GM12874 (cell line): ENCODE measurements at regions not wholly inside any gene's neighbourhood (a gene's known extent, or its start where the extent isn't known, plus 50 kb on each side); places are given as distances from the start of the nearest gene placed in this dataset.

Source experiments
- CTCF ChIP-seq: IDR thresholded peaks from 2 replicates; pipeline ENCODE4 v1.5.1; 2011; ENCODE audit warnings: low read depth, mild to moderate bottlenecking, control low read depth, low read length, moderate library complexity; ENCODE audit not compliant: insufficient read depth

DNA sequence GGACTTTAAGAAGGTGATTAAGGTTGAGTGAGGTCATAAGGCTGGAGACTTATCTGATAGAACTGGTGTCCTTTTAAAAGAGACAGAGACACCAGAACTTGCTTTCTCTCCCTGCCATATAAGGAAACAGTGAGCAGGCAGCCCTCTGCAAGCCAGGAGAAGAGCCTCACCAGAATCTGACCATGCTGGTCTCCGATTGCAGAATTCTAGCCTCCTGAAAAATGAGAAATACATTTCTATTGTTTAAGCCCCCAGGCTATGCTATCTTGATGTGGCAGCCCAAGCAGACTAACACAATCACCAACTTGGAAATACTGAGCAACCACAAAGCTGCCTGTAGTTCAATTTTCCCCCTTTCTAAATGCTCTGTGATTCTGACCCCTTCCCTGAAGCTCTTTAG is 161.4 kb upstream of the RARB start:
- no peak for TF ChIP-seq CTCF

- TF ChIP-seq CTCF = no peak
Observed at GRCh38 chr3:25272090-25272489, 156.0 kb upstream of the RARB start.

GRCh38 chr3:25273582-25274171 is 154.4 kb upstream of the RARB start:
- no peak for TF ChIP-seq CTCF

DNA sequence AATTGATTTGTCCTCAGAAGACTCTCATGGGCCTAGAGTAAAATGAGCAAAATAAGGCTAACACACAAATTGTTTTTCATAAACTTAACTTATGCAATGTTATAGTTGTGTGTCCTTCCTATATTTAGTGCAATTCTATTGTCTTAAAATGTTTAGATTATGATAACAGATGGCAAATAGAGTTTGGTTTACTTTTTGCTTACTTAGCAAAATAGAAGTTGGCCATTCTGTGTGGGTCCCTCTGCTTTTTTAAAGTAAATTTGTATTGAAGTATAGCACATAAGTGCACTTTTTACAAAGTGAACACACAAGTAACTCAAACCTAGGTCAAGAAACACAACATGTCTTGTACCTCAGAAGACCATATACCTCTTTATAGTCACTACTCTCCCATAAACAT is 150.6 kb upstream of the RARB start:
- no peak for TF ChIP-seq CTCF

DNA sequence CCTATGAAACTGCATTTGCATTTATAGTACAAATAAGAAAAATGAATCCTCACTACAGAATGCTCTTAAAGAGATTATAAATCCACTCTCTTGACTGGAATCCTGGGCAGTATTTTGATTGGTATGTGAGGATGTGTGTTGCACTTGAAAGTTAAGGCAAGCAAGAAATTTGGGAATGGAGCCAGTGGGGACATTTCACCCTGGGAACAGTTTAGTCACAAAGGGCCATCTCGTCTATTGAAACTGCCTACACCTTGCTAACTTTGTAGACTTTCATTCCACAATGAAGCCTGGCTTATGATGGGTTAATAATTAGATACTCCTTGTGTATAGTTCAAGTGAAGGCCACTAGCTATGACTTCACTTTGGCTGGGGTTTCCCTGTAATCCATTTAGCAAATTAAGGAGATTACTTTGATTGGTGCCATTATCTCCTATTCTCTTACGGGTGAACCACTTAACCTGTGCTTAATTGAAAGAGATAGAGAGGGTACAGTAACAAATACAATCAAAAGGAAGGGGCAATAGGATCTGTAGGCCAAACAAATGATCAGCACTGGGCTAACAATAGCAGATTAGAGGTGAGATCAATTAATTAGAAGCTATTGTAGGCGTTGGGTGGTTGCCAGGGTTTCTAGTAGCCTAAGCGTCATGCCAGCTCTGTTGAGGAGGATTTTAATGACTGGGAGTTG is 146.9 kb upstream of the RARB start:
- no peak for TF ChIP-seq CTCF

DNA sequence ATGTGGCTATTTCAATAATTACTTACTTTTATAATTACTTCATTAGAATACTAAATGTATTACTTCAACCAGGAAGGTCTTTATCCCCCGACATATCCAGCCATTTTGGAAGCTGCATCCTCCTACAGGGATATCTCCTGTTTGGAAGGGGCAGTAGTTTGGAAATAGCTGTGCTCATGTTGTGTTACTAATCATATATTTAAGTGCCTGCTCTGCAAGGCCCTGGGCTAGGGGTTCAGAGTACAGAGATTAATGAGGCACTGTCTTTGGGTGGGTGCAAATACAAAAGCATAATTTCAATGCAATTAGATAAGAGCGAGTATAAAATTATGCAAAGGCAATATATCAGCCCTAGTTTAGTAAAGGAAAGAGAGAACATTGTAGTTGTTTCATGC is 146.3 kb upstream of the RARB start:
- no peak for TF ChIP-seq CTCF

- no peak for TF ChIP-seq CTCF
Observed at GRCh38 chr3:25283613-25284012, 144.4 kb upstream of the RARB start.
